H1 (cell line): ENCODE measurements at regions not wholly inside any gene's neighbourhood (a gene's known extent, or its start where the extent isn't known, plus 50 kb on each side); places are given as distances from the start of the nearest gene placed in this dataset.

Source experiments
- CTCF ChIA-PET: fragments of 300-600 bp; sonication (Branson Sonifier 250); formaldehyde crosslinking; loops from one replicate; lab custom pipeline; 2021; ENCODE audit not compliant: partially characterized antibody; lab: Charles Lee
- POLR2A ChIA-PET: fragments of 300-600 bp; sonication (Branson Sonifier 250); formaldehyde crosslinking; loops from one replicate; lab custom pipeline; 2021; ENCODE audit warnings: inconsistent platforms; ENCODE audit not compliant: partially characterized antibody; lab: Charles Lee
- DNase-seq, 2 experiments: peaks; one replicate each; pipeline versions ENCODE4 v3.0.0 to v3.0.0-alpha.2; 2010 to 2022; ENCODE audit warnings: low spot score in 2 of 2, low read depth in 1 of 2, mixed read lengths in 1 of 2
- FAIRE-seq: peaks from 2 replicates; lab custom pipeline; 2011; peaks lifted over from hg19 to GRCh38; lab: Jason Lieb, UNC
- H2AFZ ChIP-seq: 2 replicates; pipeline ENCODE4 v1.8.1; 2012; ENCODE audit warnings: low read length, inconsistent platforms
- H2AK5ac ChIP-seq: 2 replicates; pipeline ENCODE4 v1.6.1; 2013; ENCODE audit warnings: low read depth, low read length
- H2BK120ac ChIP-seq: replicated peaks from 2 replicates; pipeline ENCODE3; 2013; ENCODE audit warnings: low read depth, low read length, inconsistent platforms
- H2BK12ac ChIP-seq: 2 replicates; pipeline ENCODE4 v1.6.1; 2013; ENCODE audit warnings: low read depth, low read length
- H2BK15ac ChIP-seq: 2 replicates; pipeline ENCODE4 v1.6.1; 2013; ENCODE audit warnings: low read length
- H2BK20ac ChIP-seq: 2 replicates; pipeline ENCODE4 v1.6.1; 2013; ENCODE audit warnings: low read length
- H2BK5ac ChIP-seq: 2 replicates; pipeline ENCODE4 v1.6.1; 2013; ENCODE audit warnings: low read depth, low read length
- H3K14ac ChIP-seq: 2 replicates; pipeline ENCODE4 v1.6.1; 2013; ENCODE audit warnings: inconsistent platforms; ENCODE audit not compliant: insufficient read length
- H3K18ac ChIP-seq: 2 replicates; pipeline ENCODE4 v1.6.1; 2013; ENCODE audit warnings: low read length; ENCODE audit errors: extremely low read depth
- H3K23ac ChIP-seq: 2 replicates; pipeline ENCODE4 v1.6.1; 2013; ENCODE audit warnings: inconsistent platforms; ENCODE audit not compliant: insufficient read length
- H3K23me2 ChIP-seq: 2 replicates; pipeline ENCODE4 v1.6.1; 2013; ENCODE audit warnings: low read depth, low read length
- H3K27ac ChIP-seq: 2 replicates; pipeline ENCODE4 v1.6.1; 2011; ENCODE audit warnings: low read depth, low read length, inconsistent platforms
- H3K27me3 ChIP-seq, 4 experiments: replicated peaks in 1 of 4; 1 replicate in 1 of 4; 2 replicates in 3 of 4; pipeline versions ENCODE4 v1.6.1 to v1.8.1; 2011 to 2013; ENCODE audit warnings: low read length in 3 of 4, mild to moderate bottlenecking in 3 of 4, inconsistent platforms in 2 of 4, mixed read lengths in 2 of 4, moderate library complexity in 1 of 4; ENCODE audit not compliant: control insufficient read depth in 3 of 4, insufficient read depth in 3 of 4; ENCODE audit errors: extremely low read depth in 1 of 4
- H3K36me3 ChIP-seq, 4 experiments: 2 replicates each; pipeline versions ENCODE4 v1.6.1 to v1.8.1; 2011 to 2013; ENCODE audit warnings: mild to moderate bottlenecking in 4 of 4, low read length in 3 of 4, moderate library complexity in 2 of 4, control low read depth in 1 of 4, inconsistent platforms in 1 of 4; ENCODE audit not compliant: insufficient read depth in 4 of 4, control insufficient read depth in 2 of 4
- H3K4ac ChIP-seq: replicated peaks from 2 replicates; pipeline ENCODE3; 2013; ENCODE audit warnings: low read length, low read depth, mixed read lengths, inconsistent platforms; ENCODE audit not compliant: insufficient read length
- H3K4me1 ChIP-seq, 4 experiments: replicated peaks in 1 of 4; 1 replicate in 1 of 4; 2 replicates in 3 of 4; pipeline versions ENCODE4 v1.6.1 to v1.8.1; 2011 to 2013; ENCODE audit warnings: low read length in 3 of 4, inconsistent platforms in 2 of 4, mixed read lengths in 1 of 4; ENCODE audit not compliant: insufficient read depth in 4 of 4, control insufficient read depth in 3 of 4
- H3K4me2 ChIP-seq, 2 experiments: 2 replicates each; pipeline versions ENCODE4 v1.6.1 to v1.8.1; 2011 to 2013; ENCODE audit warnings: low read depth in 2 of 2, low read length in 2 of 2, control low read depth in 1 of 2, inconsistent platforms in 1 of 2, mild to moderate bottlenecking in 1 of 2; ENCODE audit not compliant: insufficient read depth in 1 of 2
- H3K4me3 ChIP-seq, 4 experiments: fragments of 200-600, 300-600 bp in 1 of 4; sonication (generic), shearing (Covaris generic), sonication (Bioruptor Twin) in 1 of 4; 2 replicates each; pipeline versions ENCODE4 v1.5.1 to v1.8.1; 2011 to 2016; ENCODE audit warnings: low read length in 4 of 4, low read depth in 3 of 4, control low read depth in 2 of 4, inconsistent platforms in 2 of 4, mild to moderate bottlenecking in 2 of 4, mixed read lengths in 1 of 4, moderate library complexity in 1 of 4; ENCODE audit not compliant: insufficient read depth in 2 of 4; ENCODE audit errors: extremely low read depth in 1 of 4
- H3K56ac ChIP-seq: replicated peaks from 2 replicates; pipeline ENCODE3; 2013; ENCODE audit warnings: low read depth, mild to moderate bottlenecking, mixed read lengths, low read length, inconsistent platforms; ENCODE audit not compliant: insufficient read length
- H3K79me1 ChIP-seq: 2 replicates; pipeline ENCODE4 v1.6.1; 2013; ENCODE audit warnings: low read depth, low read length, control low read depth
- H3K79me2 ChIP-seq, 2 experiments: 2 replicates each; pipeline versions ENCODE4 v1.6.1 to v1.8.1; 2012 to 2013; ENCODE audit warnings: low read length in 2 of 2, mild to moderate bottlenecking in 2 of 2, inconsistent platforms in 1 of 2; ENCODE audit not compliant: insufficient read depth in 2 of 2, control insufficient read depth in 1 of 2
- H3K9ac ChIP-seq, 4 experiments: replicated peaks in 1 of 4; 1 replicate in 1 of 4; 2 replicates in 3 of 4; pipeline versions ENCODE4 v1.6.1 to v1.8.1; 2011 to 2013; ENCODE audit warnings: low read depth in 3 of 4, low read length in 3 of 4, control low read depth in 2 of 4, mild to moderate bottlenecking in 2 of 4, moderate library complexity in 2 of 4, inconsistent platforms in 1 of 4; ENCODE audit errors: extremely low read depth in 1 of 4
- H3K9me3 ChIP-seq, 2 experiments: 2 replicates each; pipeline versions ENCODE4 v1.6.1 to v1.8.1; 2012 to 2013; ENCODE audit warnings: mild to moderate bottlenecking in 2 of 2, moderate library complexity in 2 of 2, control low read depth in 1 of 2, inconsistent platforms in 1 of 2, low read depth in 1 of 2, low read length in 1 of 2, mixed read lengths in 1 of 2; ENCODE audit not compliant: insufficient read depth in 2 of 2
- H4K20me1 ChIP-seq, 2 experiments: replicated peaks in 1 of 2; 2 replicates each; pipeline versions ENCODE3 to v1.8.1; 2011 to 2013; ENCODE audit warnings: inconsistent platforms in 2 of 2, low read length in 2 of 2, mild to moderate bottlenecking in 1 of 2; ENCODE audit not compliant: insufficient read depth in 2 of 2, control insufficient read depth in 1 of 2
- H4K5ac ChIP-seq: 2 replicates; pipeline ENCODE4 v1.6.1; 2013; ENCODE audit warnings: low read length, low read depth, mixed read lengths, inconsistent platforms; ENCODE audit not compliant: insufficient read length
- H4K8ac ChIP-seq: 2 replicates; pipeline ENCODE4 v1.8.0; 2013; ENCODE audit warnings: mild to moderate bottlenecking, moderate library complexity, low read length, inconsistent platforms; ENCODE audit not compliant: insufficient read depth; ENCODE audit errors: extremely low read depth
- H4K91ac ChIP-seq: replicated peaks from 2 replicates; pipeline ENCODE3; 2013; ENCODE audit warnings: low read length, mixed read lengths, inconsistent platforms; ENCODE audit not compliant: insufficient read length
- CBX8 ChIP-seq: fragments of 300-800, 300-1000 bp; sonication (generic); IDR thresholded peaks from 2 replicates; pipeline ENCODE4 v1.7.1; 2016; ENCODE audit warnings: low read depth, low read length, borderline replicate concordance
- CHD1 ChIP-seq: IDR thresholded peaks from 2 replicates; pipeline ENCODE4 v1.6.1; 2012; ENCODE audit warnings: low read depth, low read length, improper control_type of control experiment
- CTBP2 ChIP-seq: IDR thresholded peaks from 2 replicates; pipeline ENCODE4 v1.7.0; 2011; ENCODE audit warnings: borderline replicate concordance, mild to moderate bottlenecking, moderate library complexity, mixed read lengths, low read length; ENCODE audit not compliant: insufficient read depth, insufficient read length
- EGR1 ChIP-seq: IDR thresholded peaks from 2 replicates; pipeline ENCODE4 v1.6.1; 2011; ENCODE audit warnings: low read depth, low read length, borderline replicate concordance
- EZH2 ChIP-seq: fragments of 200-600 bp; sonication (generic); IDR thresholded peaks from 2 replicates; pipeline ENCODE4 v1.7.1; 2012; ENCODE audit warnings: low read depth, mild to moderate bottlenecking, moderate library complexity, low read length, inconsistent platforms; ENCODE audit not compliant: severe bottlenecking
- JUND ChIP-seq: IDR thresholded peaks from 2 replicates; pipeline ENCODE4 v1.6.1; 2011; ENCODE audit warnings: mild to moderate bottlenecking, improper control_type of control experiment, low read length
- POLR2A ChIP-seq, 2 experiments: IDR thresholded peaks; 1 replicate in 1 of 2; 2 replicates in 1 of 2; pipeline ENCODE4 v1.6.1; 2011; ENCODE audit warnings: low read depth in 2 of 2, low read length in 2 of 2, mild to moderate bottlenecking in 2 of 2; ENCODE audit errors: control extremely low read depth in 1 of 2
- POU5F1 ChIP-seq: IDR thresholded peaks from 2 replicates; pipeline ENCODE4 v1.6.1; 2011; ENCODE audit warnings: low read depth, mild to moderate bottlenecking, low read length, moderate library complexity
- RBBP5 ChIP-seq: IDR thresholded peaks from 2 replicates; pipeline ENCODE4 v1.7.1; 2012; ENCODE audit warnings: low read depth, mild to moderate bottlenecking, inconsistent platforms, low read length, moderate library complexity, borderline replicate concordance
- RXRA ChIP-seq: IDR thresholded peaks from 2 replicates; pipeline ENCODE4 v1.6.1; 2011; ENCODE audit warnings: low read depth, mild to moderate bottlenecking, low read length, moderate library complexity; ENCODE audit not compliant: insufficient read depth
- SIN3A ChIP-seq, 2 experiments: IDR thresholded peaks in 1 of 2; conservative IDR thresholded peaks in 1 of 2; 2 replicates each; pipeline ENCODE4 v1.6.1; 2011 to 2012; ENCODE audit warnings: low read length in 2 of 2, improper control_type of control experiment in 1 of 2, low read depth in 1 of 2, mild to moderate bottlenecking in 1 of 2
- SIRT6 ChIP-seq: IDR thresholded peaks from one replicate; pipeline ENCODE4 v1.7.1; 2012; ENCODE audit warnings: low read length, inconsistent platforms
- SRF ChIP-seq: IDR thresholded peaks from 2 replicates; pipeline ENCODE4 v1.6.1; 2011; ENCODE audit warnings: mild to moderate bottlenecking, low read depth, low read length, moderate library complexity
- WGBS, 2 experiments: shearing (Covaris generic) in 1 of 2; methylation state at CpG; one replicate each; pipeline versions ENCODE4 v1.1.6 to v1.1.7; 2013 to 2015; ENCODE audit warnings: low lambda C conversion rate in 2 of 2, mixed read lengths in 2 of 2, inconsistent platforms in 1 of 2, low coverage in 1 of 2, missing lambda C conversion rate in 1 of 2; ENCODE audit not compliant: insufficient replicate concordance in 2 of 2, insufficient coverage in 1 of 2, insufficient read length in 1 of 2; ENCODE audit errors: extremely low coverage in 1 of 2, missing lambda C conversion rate in 1 of 2; 5-methylcytosine and 5-hydroxymethylcytosine counted together

DNA sequence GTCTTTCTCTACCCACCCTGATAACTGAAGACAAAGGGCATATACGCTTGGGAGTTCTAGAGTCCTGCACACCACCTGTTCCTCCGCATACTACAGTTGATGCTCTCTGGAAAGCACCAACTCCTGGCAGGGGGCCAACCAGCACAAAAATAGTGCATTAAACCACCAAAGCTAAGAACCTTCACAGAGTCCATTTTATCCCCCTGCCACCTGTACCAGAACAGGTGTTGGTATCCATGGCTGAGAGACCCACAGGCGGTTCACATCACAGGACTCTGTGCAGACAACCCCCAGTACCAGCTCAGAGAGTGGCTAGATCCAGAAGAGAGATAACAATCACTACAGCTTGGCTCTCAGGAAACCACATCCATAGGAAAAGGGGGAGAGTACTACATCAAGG is 114.4 kb upstream of the POU1F1 start:
- Histone ChIP-seq H2BK5ac (no peak overlapping the region), H3K4ac (no peak overlapping the region), H3K56ac (no peak overlapping the region), H2AFZ (no peak overlapping the region), H3K4me1 (no peaks in the 10 kb centered on the region), H4K8ac (no peak overlapping the region), H3K4me3 (no peak overlapping the region), H4K5ac (no peak overlapping the region), H3K79me2 (no peaks in the 10 kb centered on the region), H3K9ac (no peak overlapping the region), H3K27me3 (no peaks in the 10 kb centered on the region), H3K79me1 (no peaks in the 10 kb centered on the region), H4K20me1 (no peaks in the 10 kb centered on the region), H2BK120ac (no peak overlapping the region), H3K14ac (no peak overlapping the region), H4K91ac (no peak overlapping the region), H3K9me3 (no peaks in the 10 kb centered on the region), H3K23me2 (no peaks in the 10 kb centered on the region), H2BK12ac (no peak overlapping the region), H3K18ac (no peak overlapping the region), H3K23ac (no peak overlapping the region), H3K27ac (no peak overlapping the region), H2BK15ac (no peak overlapping the region), H3K36me3 (no peaks in the 10 kb centered on the region), H2BK20ac (no peak overlapping the region), H2AK5ac (no peak overlapping the region), H3K4me2 (no peak overlapping the region)
- no peak for FAIRE-seq
- TF ChIP-seq EZH2 (no peak), CHD1 (no peak), JUND (no peak), SIN3A (conservative IDR thresholded peaks at IDR 0.05 in 1 of 2, IDR thresholded peaks at IDR 0.05 in 1 of 2; ENCODE audit: low read depth in 1 of 2, low read length in 2 of 2) (no peak), POLR2A (IDR thresholded peaks at IDR 0.05; ENCODE audit: control extremely low read depth in 1 of 2, low read depth in 2 of 2, low read length in 2 of 2) (no peak), SRF (no peak), EGR1 (no peak), CTBP2 (no peak), RXRA (no peak), SIRT6 (no peak), POU5F1 (no peak), RBBP5 (no peak), CBX8 (no peak)
- DNase-seq = no peak
- ChIA-PET POLR2A (no interaction called here), CTCF (interaction anchor here (0.6 kb wide), 1 partner anchor 642 kb away, joined by 3 read pairs; no protein-coding TSS in a partner anchor)
- 100% methylated on average over 3 of the region's 3 CpGs; no CpG with 5 or more reads in 1 of the 2 experiments for WGBS, 2 experiments
